Thoracic aorta (tissue), 2 donors: ENCODE measurements at regions not wholly inside any gene's neighbourhood (a gene's known extent, or its start where the extent isn't known, plus 50 kb on each side); places are given as distances from the start of the nearest gene placed in this dataset.

Experiments used
- ATAC-seq: fragments of 150-250 bp; one replicate; pipeline ENCODE4 v1.8.0; 2017; ENCODE audit warnings: low read depth; ENCODE audit not compliant: insufficient number of reproducible peaks, low FRiP score
- DNase-seq: peaks from one replicate; pipeline ENCODE4 v3.0.0-alpha.2; 2020; ENCODE audit warnings: low spot score
- H3K27ac ChIP-seq, 2 donors: fragments of 200-600 bp; sonication (generic); 1 replicate in 1 of 2; 2 replicates in 1 of 2; pipeline ENCODE4 v1.5.1; 2016; ENCODE audit warnings: mild to moderate bottlenecking in 2 of 2, moderate library complexity in 2 of 2
- H3K27me3 ChIP-seq: fragments of 200-600 bp; sonication (generic); replicated peaks from 2 replicates; pipeline ENCODE4 v1.6.0; 2016; ENCODE audit warnings: mild to moderate bottlenecking; ENCODE audit not compliant: insufficient read depth
- H3K36me3 ChIP-seq: fragments of 200-600 bp; sonication (generic); one replicate; pipeline ENCODE4 v1.5.1; 2016
- H3K4me1 ChIP-seq, 2 donors: fragments of 200-600 bp; sonication (generic); 1 replicate in 1 of 2; 2 replicates in 1 of 2; pipeline versions ENCODE4 v1.5.1 to v1.6.0; 2016; ENCODE audit warnings: low read depth in 2 of 2, mild to moderate bottlenecking in 1 of 2; ENCODE audit not compliant: control insufficient read depth in 1 of 2
- H3K4me3 ChIP-seq: fragments of 200-600 bp; sonication (generic); 2 replicates; pipeline ENCODE4 v1.5.1; 2016; ENCODE audit warnings: mild to moderate bottlenecking
- H3K9me3 ChIP-seq: fragments of 200-600 bp; sonication (generic); 2 replicates; pipeline ENCODE4 v1.5.1; 2016
- CTCF ChIP-seq: fragments of 200-600 bp; sonication (generic); IDR thresholded peaks from one replicate; pipeline ENCODE4 v1.5.1; 2019; ENCODE audit warnings: antibody characterized with exemption

DNA sequence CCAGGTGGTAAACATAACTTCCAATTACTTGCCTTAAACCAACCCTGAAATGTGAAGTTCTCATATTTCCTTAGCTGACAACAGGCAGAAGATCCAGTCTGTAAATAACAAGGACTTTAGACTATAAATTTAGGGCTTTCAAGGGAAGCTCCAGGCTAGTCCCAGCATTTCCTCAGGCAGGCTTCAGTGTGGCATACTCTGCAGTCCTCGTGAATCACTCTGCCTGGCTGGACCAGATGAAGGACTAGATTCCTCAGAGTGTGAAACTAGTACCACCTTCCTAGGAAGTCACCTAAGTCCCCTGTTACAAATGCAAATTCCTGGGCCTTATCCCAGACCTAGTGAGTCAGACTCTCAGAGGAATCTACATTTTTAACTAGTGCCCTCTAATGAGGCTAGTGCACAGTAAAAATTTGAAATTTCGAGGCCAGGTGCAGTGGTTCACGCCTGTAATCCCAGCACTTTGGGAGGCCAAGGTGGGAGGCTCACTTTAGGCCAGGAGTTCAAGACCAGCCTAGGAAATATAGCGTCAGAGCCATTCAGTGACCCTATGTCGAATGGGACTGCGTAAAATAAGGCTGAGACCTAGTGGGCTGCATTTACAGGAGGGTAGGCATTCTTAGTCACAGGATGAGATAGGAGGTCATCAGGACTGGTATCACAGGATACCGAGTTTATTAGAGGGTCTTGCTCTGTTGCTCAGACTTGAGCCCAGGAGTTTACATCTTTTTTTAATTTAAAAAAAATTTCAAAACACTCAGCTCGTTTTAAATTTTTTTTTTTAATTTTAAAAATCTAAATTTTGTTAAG is 279.6 kb upstream of the JARID2 start:
- no peaks in the 10 kb centered on the region for H3K27me3 ChIP-seq
- H3K36me3 ChIP-seq: no peaks in the 10 kb centered on the region
- H3K4me1 ChIP-seq: no peaks in the 10 kb centered on the region
- ATAC-seq (no peak), DNase-seq (no peak)
- no peak for TF ChIP-seq CTCF
- H3K27ac ChIP-seq: no peak overlapping the region
- H3K4me3 ChIP-seq: no peak overlapping the region
- H3K9me3 ChIP-seq: peaks cover 4% of the 10 kb centered on the region

DNA sequence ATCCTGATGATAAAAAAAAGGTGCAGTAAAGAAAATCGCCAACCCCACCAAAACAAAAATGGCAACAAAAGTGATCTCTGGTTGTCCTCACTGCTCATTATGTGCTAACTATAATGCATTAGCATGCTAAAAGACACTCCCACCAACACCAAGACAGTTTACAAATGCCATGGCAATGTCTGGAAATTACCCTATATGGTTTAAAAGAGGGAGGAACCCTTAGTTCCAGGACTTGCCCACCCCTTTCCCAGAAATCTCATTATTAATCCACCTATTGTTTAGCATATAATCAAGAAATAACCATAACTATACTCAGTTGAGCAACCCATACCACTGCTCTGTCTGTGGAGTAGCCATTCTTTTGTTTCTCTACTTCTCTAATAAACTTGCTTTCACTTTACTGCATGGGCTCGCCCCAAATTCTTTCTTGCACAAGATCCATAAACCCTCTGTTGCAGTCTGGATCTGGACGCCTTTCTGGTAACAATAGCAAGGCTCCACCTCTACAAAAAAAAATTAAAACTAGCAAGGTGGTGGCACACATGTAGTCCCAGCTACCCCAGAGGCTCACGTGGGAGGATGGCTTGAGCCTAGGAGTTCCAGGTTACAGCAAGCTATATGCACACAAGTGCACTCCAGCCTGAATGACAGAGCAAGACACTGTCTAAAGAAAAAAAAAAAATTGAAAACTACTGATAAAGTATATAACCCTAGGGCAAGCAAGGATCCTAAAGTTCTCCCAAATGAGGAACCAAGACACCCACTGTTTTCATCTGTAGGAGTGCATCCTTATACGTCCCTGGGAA is 278.8 kb upstream of the JARID2 start:
- peaks cover 4% of the 10 kb centered on the region for H3K9me3 ChIP-seq
- no peaks in the 10 kb centered on the region for H3K4me1 ChIP-seq
- ATAC-seq: no peak
- DNase-seq: no peak
- H3K27ac ChIP-seq: no peak overlapping the region
- no peaks in the 10 kb centered on the region for H3K36me3 ChIP-seq
- no peak overlapping the region for H3K4me3 ChIP-seq
- H3K27me3 ChIP-seq: no peaks in the 10 kb centered on the region
- no peak for TF ChIP-seq CTCF

DNA sequence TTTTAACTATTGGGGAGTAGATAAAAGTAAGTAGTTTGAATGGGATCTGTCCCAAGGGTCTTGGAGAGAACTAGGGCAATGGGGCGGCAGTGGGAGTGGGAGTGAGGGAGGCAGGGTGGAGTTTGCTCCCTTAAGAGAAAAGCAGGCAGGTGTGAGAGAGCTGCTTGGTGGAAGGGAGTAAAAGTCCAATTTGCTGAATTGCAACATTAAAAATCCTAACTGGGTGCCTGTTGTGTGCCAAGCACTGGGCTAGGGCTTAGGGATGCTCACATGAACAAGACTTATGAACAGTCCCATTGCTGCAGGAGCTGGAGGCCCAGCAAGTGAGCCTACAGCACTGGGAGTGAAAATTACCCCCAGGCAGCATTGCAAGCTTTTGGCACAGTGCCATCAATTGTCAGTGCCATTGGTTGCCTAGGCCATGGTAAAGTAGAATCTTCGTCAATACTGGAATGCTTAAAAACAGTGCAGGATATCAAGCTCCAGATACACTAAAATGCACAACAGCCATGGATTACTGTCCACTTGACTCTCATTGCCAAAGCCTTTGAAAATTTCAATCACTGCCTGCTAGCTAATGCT is 277.7 kb upstream of the JARID2 start:
- TF ChIP-seq CTCF: no peak
- no peak for DNase-seq

GRCh38 chr6:14969126-14969525 is 276.7 kb upstream of the JARID2 start:
- ATAC-seq: no peak
- no peak for TF ChIP-seq CTCF
- H3K27me3 ChIP-seq: no peaks in the 10 kb centered on the region
- H3K4me1 ChIP-seq: no peaks in the 10 kb centered on the region
- DNase-seq: no peak
- peaks cover 4% of the 10 kb centered on the region for H3K9me3 ChIP-seq
- H3K27ac ChIP-seq: no peak overlapping the region
- H3K4me3 ChIP-seq: no peak overlapping the region
- no peaks in the 10 kb centered on the region for H3K36me3 ChIP-seq

More for the DNA sequence above, 277.7 kb upstream of the JARID2 start:
- H3K27me3 ChIP-seq: no peaks in the 10 kb centered on the region
- ATAC-seq: no peak
- H3K4me1 ChIP-seq: no peaks in the 10 kb centered on the region
- H3K4me3 ChIP-seq: no peak overlapping the region
- H3K27ac ChIP-seq: no peak overlapping the region
- peaks cover 4% of the 10 kb centered on the region for H3K9me3 ChIP-seq
- H3K36me3 ChIP-seq: no peaks in the 10 kb centered on the region
